GM23338 (cell line): ENCODE measurements at regions not wholly inside any gene's neighbourhood (a gene's known extent, or its start where the extent isn't known, plus 50 kb on each side); places are given as distances from the start of the nearest gene placed in this dataset.

Source experiments
- EZH2 ChIP-seq: fragments of 200-600 bp; sonication (generic); IDR thresholded peaks from one replicate; pipeline ENCODE4 v1.8.0; 2017; ENCODE audit warnings: antibody characterized with exemption, mild to moderate bottlenecking, low read depth; ENCODE audit not compliant: unreplicated experiment
- NANOG ChIP-seq: IDR thresholded peaks from 2 replicates; pipeline ENCODE4 v1.6.1; 2016; ENCODE audit warnings: antibody characterized with exemption, borderline replicate concordance
- STAT1 ChIP-seq: IDR thresholded peaks from one replicate; pipeline ENCODE4 v1.6.1; 2016; ENCODE audit warnings: antibody characterized with exemption; ENCODE audit not compliant: unreplicated experiment
- ZNF462 ChIP-seq: fragments of 250-450 bp; sonication (Bioruptor Pico); IDR thresholded peaks from 2 replicates; pipeline ENCODE4 v1.5.0; 2020; ENCODE audit warnings: mild to moderate bottlenecking, moderate library complexity
- TF ChIP-seq, protein P1 (sequence below): IDR thresholded peaks from one replicate; pipeline ENCODE4 v1.6.1; 2018; ENCODE audit warnings: antibody characterized with exemption; ENCODE audit not compliant: unreplicated experiment
- TF ChIP-seq, protein P2 (sequence below): IDR thresholded peaks from 2 replicates; pipeline ENCODE4 v1.6.1; 2016; ENCODE audit warnings: antibody characterized with exemption

DNA sequence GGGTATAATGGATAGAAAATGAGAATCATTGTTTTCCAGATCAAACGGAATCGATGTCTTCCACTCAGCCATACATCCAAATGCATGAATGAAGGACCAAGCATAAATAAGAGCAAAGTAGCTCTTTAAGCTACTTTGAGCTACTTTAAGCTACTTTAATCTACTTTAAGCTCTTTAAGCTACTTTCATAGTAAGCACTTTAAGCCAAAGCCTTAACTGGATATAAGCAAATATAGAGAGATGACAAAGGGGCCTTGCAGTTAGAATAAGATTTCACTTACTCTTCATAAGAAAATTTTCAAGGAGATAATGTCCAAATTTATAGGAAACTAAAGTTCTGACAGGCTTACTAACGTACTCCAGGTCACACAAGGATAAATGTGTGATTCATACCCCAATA is 355.6 kb upstream of the KITLG start (continued):
- TF ChIP-seq ZNF462 (CRISPR knock-in tag) (no peak), NANOG (no peak), EZH2 (no peak), STAT1 (no peak)
- TF ChIP-seq, protein P1, sequence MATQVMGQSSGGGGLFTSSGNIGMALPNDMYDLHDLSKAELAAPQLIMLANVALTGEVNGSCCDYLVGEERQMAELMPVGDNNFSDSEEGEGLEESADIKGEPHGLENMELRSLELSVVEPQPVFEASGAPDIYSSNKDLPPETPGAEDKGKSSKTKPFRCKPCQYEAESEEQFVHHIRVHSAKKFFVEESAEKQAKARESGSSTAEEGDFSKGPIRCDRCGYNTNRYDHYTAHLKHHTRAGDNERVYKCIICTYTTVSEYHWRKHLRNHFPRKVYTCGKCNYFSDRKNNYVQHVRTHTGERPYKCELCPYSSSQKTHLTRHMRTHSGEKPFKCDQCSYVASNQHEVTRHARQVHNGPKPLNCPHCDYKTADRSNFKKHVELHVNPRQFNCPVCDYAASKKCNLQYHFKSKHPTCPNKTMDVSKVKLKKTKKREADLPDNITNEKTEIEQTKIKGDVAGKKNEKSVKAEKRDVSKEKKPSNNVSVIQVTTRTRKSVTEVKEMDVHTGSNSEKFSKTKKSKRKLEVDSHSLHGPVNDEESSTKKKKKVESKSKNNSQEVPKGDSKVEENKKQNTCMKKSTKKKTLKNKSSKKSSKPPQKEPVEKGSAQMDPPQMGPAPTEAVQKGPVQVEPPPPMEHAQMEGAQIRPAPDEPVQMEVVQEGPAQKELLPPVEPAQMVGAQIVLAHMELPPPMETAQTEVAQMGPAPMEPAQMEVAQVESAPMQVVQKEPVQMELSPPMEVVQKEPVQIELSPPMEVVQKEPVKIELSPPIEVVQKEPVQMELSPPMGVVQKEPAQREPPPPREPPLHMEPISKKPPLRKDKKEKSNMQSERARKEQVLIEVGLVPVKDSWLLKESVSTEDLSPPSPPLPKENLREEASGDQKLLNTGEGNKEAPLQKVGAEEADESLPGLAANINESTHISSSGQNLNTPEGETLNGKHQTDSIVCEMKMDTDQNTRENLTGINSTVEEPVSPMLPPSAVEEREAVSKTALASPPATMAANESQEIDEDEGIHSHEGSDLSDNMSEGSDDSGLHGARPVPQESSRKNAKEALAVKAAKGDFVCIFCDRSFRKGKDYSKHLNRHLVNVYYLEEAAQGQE: no peak
- TF ChIP-seq, protein P2, sequence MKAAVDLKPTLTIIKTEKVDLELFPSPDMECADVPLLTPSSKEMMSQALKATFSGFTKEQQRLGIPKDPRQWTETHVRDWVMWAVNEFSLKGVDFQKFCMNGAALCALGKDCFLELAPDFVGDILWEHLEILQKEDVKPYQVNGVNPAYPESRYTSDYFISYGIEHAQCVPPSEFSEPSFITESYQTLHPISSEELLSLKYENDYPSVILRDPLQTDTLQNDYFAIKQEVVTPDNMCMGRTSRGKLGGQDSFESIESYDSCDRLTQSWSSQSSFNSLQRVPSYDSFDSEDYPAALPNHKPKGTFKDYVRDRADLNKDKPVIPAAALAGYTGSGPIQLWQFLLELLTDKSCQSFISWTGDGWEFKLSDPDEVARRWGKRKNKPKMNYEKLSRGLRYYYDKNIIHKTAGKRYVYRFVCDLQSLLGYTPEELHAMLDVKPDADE: no peak
